ENCODE measurements at regions not wholly inside any gene's neighbourhood (a gene's known extent, or its start where the extent isn't known, plus 50 kb on each side); places are given as distances from the start of the nearest gene placed in this dataset.

DNA sequence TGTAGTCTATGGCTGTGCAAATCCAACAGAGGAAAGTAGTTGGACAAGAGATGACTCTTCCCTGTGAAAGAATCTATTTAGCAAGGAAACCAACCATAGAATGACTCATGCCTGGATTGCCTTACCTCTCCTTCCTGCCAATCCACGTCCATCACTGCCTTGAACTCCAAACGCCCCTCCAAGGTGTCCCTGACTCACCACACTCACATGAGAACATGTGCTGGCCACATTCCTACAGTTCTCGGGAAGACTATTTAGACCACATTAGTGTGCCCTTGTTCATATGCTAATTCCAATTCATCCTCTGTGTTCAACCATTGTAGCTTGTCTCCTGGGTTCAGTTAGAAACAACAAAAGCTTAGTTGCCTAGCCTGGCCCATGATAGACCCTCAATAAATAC lies 157.3 kb downstream of the SLC30A10 start:
- Histone ChIP-seq H3K27me3 (no peaks in the 10 kb centered on the region), H3K4me3 (no peak overlapping the region), H3K36me3 (no peaks in the 10 kb centered on the region), H3K9me3 (peaks cover 0 to 11% (median 0%) of the 10 kb centered on the region in 3 donors), H3K27ac (no peak overlapping the region), H3K4me1 (no peaks in the 10 kb centered on the region)
- TF ChIP-seq CTCF (IDR thresholded peaks at IDR 0.05) = no peak
- TF ChIP-seq POLR2AphosphoS5 (IDR thresholded peaks at IDR 0.05) = no peak
- no peak for TF ChIP-seq EP300 (IDR thresholded peaks at IDR 0.05)
- TF ChIP-seq POLR2A (IDR thresholded peaks at IDR 0.05) = no peak
- ATAC-seq = no peak
- 20 to 43% methylated on average over 2 to 3 of the region's 3 CpGs for WGBS, 2 donors (ENCODE audit: low coverage in 1 of 2)

GRCh38 chr1:219763321-219763720 lies 150.4 kb upstream of the ZC3H11B start:
- WGBS, 2 donors (ENCODE audit: low coverage in 1 of 2) = 66 to 72% methylated on average over 2 of the region's 2 CpGs
- Histone ChIP-seq H3K4me3 (no peak overlapping the region), H3K27me3 (no peaks in the 10 kb centered on the region), H3K27ac (no peak overlapping the region), H3K9me3 (peaks cover 0 to 11% (median 0%) of the 10 kb centered on the region in 3 donors), H3K36me3 (no peaks in the 10 kb centered on the region), H3K4me1 (no peaks in the 10 kb centered on the region)
- no peak for ATAC-seq
- TF ChIP-seq EP300 (IDR thresholded peaks at IDR 0.05) (no peak), POLR2AphosphoS5 (IDR thresholded peaks at IDR 0.05) (no peak), CTCF (IDR thresholded peaks at IDR 0.05) (no peak), POLR2A (IDR thresholded peaks at IDR 0.05) (no peak)

DNA sequence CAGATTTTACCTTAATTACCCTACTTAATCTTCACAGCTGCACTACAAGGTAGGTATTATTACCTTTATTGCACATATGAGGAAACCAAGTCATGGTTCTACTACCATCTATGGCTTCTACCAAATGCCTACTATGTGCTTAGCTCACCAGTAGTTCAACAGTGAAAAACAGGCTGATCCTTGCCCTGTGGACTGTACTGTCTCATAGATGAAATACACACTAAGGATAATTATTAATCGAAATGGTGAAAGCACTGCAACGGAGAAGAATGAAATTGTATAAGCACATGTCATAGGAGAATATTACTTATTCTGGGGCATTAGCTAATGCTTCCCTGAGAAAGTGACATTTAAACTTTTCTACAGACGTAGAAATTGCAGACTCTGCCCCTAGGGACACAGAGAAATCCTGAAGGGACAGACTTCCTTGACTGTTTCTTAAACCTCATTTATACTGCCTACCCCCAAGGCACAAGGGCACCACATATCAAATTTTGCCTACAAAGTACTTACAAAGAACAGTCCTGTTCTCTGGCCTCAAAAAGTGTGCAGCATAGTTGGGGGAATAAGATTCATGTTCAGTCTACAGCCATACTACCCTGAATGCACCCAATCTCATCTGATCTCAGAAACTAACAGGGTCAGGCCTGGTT lies 148.4 kb upstream of the ZC3H11B start:
- H3K4me3 ChIP-seq = no peak overlapping the region
- no peak overlapping the region for H3K27ac ChIP-seq
- H3K27me3 ChIP-seq = no peaks in the 10 kb centered on the region
- no peaks in the 10 kb centered on the region for H3K9me3 ChIP-seq
- TF ChIP-seq CTCF (IDR thresholded peaks at IDR 0.05) = no peak
- TF ChIP-seq EP300 (IDR thresholded peaks at IDR 0.05) = no peak
- TF ChIP-seq POLR2A (IDR thresholded peaks at IDR 0.05) = no peak
- TF ChIP-seq POLR2AphosphoS5 (IDR thresholded peaks at IDR 0.05) = no peak
- WGBS, 2 donors (ENCODE audit: low coverage in 1 of 2) = 39 to 91% methylated on average over 1 to 3 of the region's 3 CpGs
- H3K4me1 ChIP-seq = no peaks in the 10 kb centered on the region
- H3K36me3 ChIP-seq = no peaks in the 10 kb centered on the region
- no peak for ATAC-seq

- no peaks in the 10 kb centered on the region for H3K4me1 ChIP-seq
- no peak overlapping the region for H3K4me3 ChIP-seq
- ATAC-seq = no peak
- no peak for TF ChIP-seq CTCF (IDR thresholded peaks at IDR 0.05)
- TF ChIP-seq POLR2AphosphoS5 (IDR thresholded peaks at IDR 0.05) = no peak
- no peak for TF ChIP-seq POLR2A (IDR thresholded peaks at IDR 0.05)
- no peak for TF ChIP-seq EP300 (IDR thresholded peaks at IDR 0.05)
- WGBS, 2 donors (ENCODE audit: low coverage in 1 of 2) = 59 to 64% methylated on average over 1 of the region's 1 CpG
- no peaks in the 10 kb centered on the region for H3K9me3 ChIP-seq
- H3K27ac ChIP-seq = no peak overlapping the region
- H3K27me3 ChIP-seq = no peaks in the 10 kb centered on the region
- H3K36me3 ChIP-seq = no peaks in the 10 kb centered on the region
Measured at GRCh38 chr1:219759095-219759494, 146.2 kb upstream of the ZC3H11B start.

DNA sequence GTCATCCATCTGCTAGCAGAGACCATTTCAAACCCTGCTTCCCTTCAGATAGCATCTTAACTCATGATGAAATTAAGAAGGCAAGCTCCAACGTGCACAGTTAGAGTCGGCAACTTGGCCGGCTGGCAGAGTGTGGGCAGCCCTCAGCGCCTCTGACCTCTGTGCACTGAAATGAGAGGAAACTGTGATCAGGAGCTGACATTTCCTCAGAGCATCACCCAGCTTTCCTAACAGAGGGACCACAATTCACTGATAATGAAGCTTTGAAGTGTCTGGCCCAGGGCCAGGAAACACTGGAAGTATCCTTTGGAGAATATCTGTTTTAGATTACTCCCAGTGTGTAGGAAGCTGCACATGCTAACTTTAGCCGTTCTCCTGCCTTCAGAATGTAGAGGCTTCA lies 145.0 kb upstream of the ZC3H11B start:
- no peaks in the 10 kb centered on the region for H3K36me3 ChIP-seq
- no peak overlapping the region for H3K4me3 ChIP-seq
- 67 to 71% methylated on average over 1 to 3 of the region's 5 CpGs for WGBS, 2 donors (ENCODE audit: low coverage in 1 of 2)
- H3K4me1 ChIP-seq = no peaks in the 10 kb centered on the region
- H3K9me3 ChIP-seq = no peaks in the 10 kb centered on the region
- no peak for TF ChIP-seq CTCF (IDR thresholded peaks at IDR 0.05)
- no peak for TF ChIP-seq EP300 (IDR thresholded peaks at IDR 0.05)
- TF ChIP-seq POLR2AphosphoS5 (IDR thresholded peaks at IDR 0.05) = no peak
- no peak for TF ChIP-seq POLR2A (IDR thresholded peaks at IDR 0.05)
- no peaks in the 10 kb centered on the region for H3K27me3 ChIP-seq
- no peak for ATAC-seq
- H3K27ac ChIP-seq = no peak overlapping the region

All from gastroesophageal sphincter (tissue), 4 donors.